ENCODE measurements at regions not wholly inside any gene's neighbourhood (a gene's known extent, or its start where the extent isn't known, plus 50 kb on each side); places are given as distances from the start of the nearest gene placed in this dataset.
"Not testable (repeated sequence)": the region's sequence is repeated elsewhere in the genome, so short reads cannot be mapped to it uniquely, and the experiment has no call there.

DNA sequence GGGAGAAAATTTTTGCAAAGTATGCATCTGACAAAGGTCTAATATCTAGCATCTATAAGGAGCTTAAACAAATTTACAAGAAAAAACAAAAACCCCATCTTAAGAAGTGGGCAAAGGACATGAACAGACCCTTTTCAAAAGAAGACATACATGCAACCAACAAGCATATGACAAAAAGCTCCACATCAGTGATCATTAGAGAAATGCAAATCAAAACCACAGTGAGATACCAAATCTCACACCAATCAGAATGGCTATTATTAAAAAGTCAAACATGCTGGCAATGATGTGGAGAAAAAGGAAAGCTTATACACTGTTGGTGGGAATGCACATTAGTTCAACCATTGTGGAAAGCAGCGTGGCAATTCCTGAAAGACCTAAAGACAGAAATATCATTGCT lies 1645.2 kb upstream of the B3GALT2 start:
- not testable (repeated sequence) for H2BK12ac ChIP-seq (ENCODE audit: low read length); H3K4me3 ChIP-seq (ENCODE audit: low read depth, low read length); H2AK5ac ChIP-seq (ENCODE audit: low read length); H2BK5ac ChIP-seq (ENCODE audit: low read depth, low read length, poor library complexity); H4K91ac ChIP-seq (ENCODE audit: low read depth, low read length); H2AFZ ChIP-seq (ENCODE audit: insufficient read depth, low read length, poor library complexity); H3K4me1 ChIP-seq (ENCODE audit: control insufficient read depth in 1 of 2, insufficient read depth in 2 of 2, low read length in 2 of 2); DNase-seq; H3K9me3 ChIP-seq (ENCODE audit: insufficient read depth, low read depth, low read length); H3K27me3 ChIP-seq (ENCODE audit: insufficient read depth, low read length); H3K36me3 ChIP-seq (ENCODE audit: control insufficient read depth in 1 of 2, insufficient read depth in 2 of 2, low read length in 2 of 2); H3K14ac ChIP-seq (ENCODE audit: low read length); H3K23ac ChIP-seq (ENCODE audit: low read length); H3K79me1 ChIP-seq (ENCODE audit: low read length); H3K79me2 ChIP-seq (ENCODE audit: control insufficient read depth, insufficient read depth, low read length, poor library complexity); H3K27ac ChIP-seq (ENCODE audit: low read depth, low read length); H2BK120ac ChIP-seq (ENCODE audit: insufficient read depth, low read length, poor library complexity); H4K12ac ChIP-seq (ENCODE audit: low read depth, low read length); H3K9ac ChIP-seq (ENCODE audit: low read length); H3K4me2 ChIP-seq (ENCODE audit: low read length); H3K4ac ChIP-seq (ENCODE audit: low read depth, low read length); H4K8ac ChIP-seq (ENCODE audit: low read depth, low read length); H3K18ac ChIP-seq (ENCODE audit: low read length)
- no CpG with 5 or more reads among the region's 1 CpG for WGBS (ENCODE audit: extremely low coverage, insufficient coverage, insufficient read length)

GRCh38 chr1:194830387-194830786 lies 1644.0 kb upstream of the B3GALT2 start:
- Histone ChIP-seq H2AFZ (ENCODE audit: insufficient read depth, low read length, poor library complexity) (no peak overlapping the region), H2BK12ac (ENCODE audit: low read length) (no peak overlapping the region), H4K91ac (ENCODE audit: low read depth, low read length) (no peak overlapping the region), H3K23ac (ENCODE audit: low read length) (no peak overlapping the region), H2BK120ac (ENCODE audit: insufficient read depth, low read length, poor library complexity) (no peak overlapping the region), H3K27ac (ENCODE audit: low read depth, low read length) (no peak overlapping the region), H4K8ac (ENCODE audit: low read depth, low read length) (no peak overlapping the region), H3K4me2 (ENCODE audit: low read length) (no peak overlapping the region), H3K4me3 (ENCODE audit: low read depth, low read length) (no peak overlapping the region), H3K9me3 (ENCODE audit: insufficient read depth, low read depth, low read length) (no peaks in the 10 kb centered on the region), H3K9ac (ENCODE audit: low read length) (no peak overlapping the region), H3K27me3 (ENCODE audit: insufficient read depth, low read length) (no peaks in the 10 kb centered on the region), H3K18ac (ENCODE audit: low read length) (no peak overlapping the region), H3K4me1 (ENCODE audit: control insufficient read depth in 1 of 2, insufficient read depth in 2 of 2, low read length in 2 of 2) (no peaks in the 10 kb centered on the region), H3K4ac (ENCODE audit: low read depth, low read length) (no peak overlapping the region), H3K79me1 (ENCODE audit: low read length) (no peaks in the 10 kb centered on the region), H3K79me2 (ENCODE audit: control insufficient read depth, insufficient read depth, low read length, poor library complexity) (no peaks in the 10 kb centered on the region), H3K14ac (ENCODE audit: low read length) (no peak overlapping the region), H3K36me3 (ENCODE audit: control insufficient read depth in 1 of 2, insufficient read depth in 2 of 2, low read length in 2 of 2) (no peaks in the 10 kb centered on the region), H4K12ac (ENCODE audit: low read depth, low read length) (no peak overlapping the region), H2BK5ac (ENCODE audit: low read depth, low read length, poor library complexity) (no peak overlapping the region), H2AK5ac (ENCODE audit: low read length) (no peak overlapping the region)
- DNase-seq, result no peak

- H2BK120ac ChIP-seq (ENCODE audit: insufficient read depth, low read length, poor library complexity), result no peak overlapping the region
- no peak overlapping the region for H3K9ac ChIP-seq (ENCODE audit: low read length)
- H3K23ac ChIP-seq (ENCODE audit: low read length), result no peak overlapping the region
- H2AFZ ChIP-seq (ENCODE audit: insufficient read depth, low read length, poor library complexity), result no peak overlapping the region
- no peak overlapping the region for H3K27ac ChIP-seq (ENCODE audit: low read depth, low read length)
- H3K79me1 ChIP-seq (ENCODE audit: low read length), result no peaks in the 10 kb centered on the region
- DNase-seq, result no peak
- no peak overlapping the region for H4K8ac ChIP-seq (ENCODE audit: low read depth, low read length)
- H3K4ac ChIP-seq (ENCODE audit: low read depth, low read length), result no peak overlapping the region
- no peaks in the 10 kb centered on the region for H3K4me1 ChIP-seq (ENCODE audit: control insufficient read depth in 1 of 2, insufficient read depth in 2 of 2, low read length in 2 of 2)
- no peak overlapping the region for H3K14ac ChIP-seq (ENCODE audit: low read length)
- H3K4me3 ChIP-seq (ENCODE audit: low read depth, low read length), result no peak overlapping the region
- no peak overlapping the region for H2BK12ac ChIP-seq (ENCODE audit: low read length)
- no peak overlapping the region for H3K4me2 ChIP-seq (ENCODE audit: low read length)
- no peak overlapping the region for H2BK5ac ChIP-seq (ENCODE audit: low read depth, low read length, poor library complexity)
- H3K27me3 ChIP-seq (ENCODE audit: insufficient read depth, low read length), result no peaks in the 10 kb centered on the region
- no peak overlapping the region for H4K12ac ChIP-seq (ENCODE audit: low read depth, low read length)
- no peaks in the 10 kb centered on the region for H3K36me3 ChIP-seq (ENCODE audit: control insufficient read depth in 1 of 2, insufficient read depth in 2 of 2, low read length in 2 of 2)
- no peaks in the 10 kb centered on the region for H3K9me3 ChIP-seq (ENCODE audit: insufficient read depth, low read depth, low read length)
- no peak overlapping the region for H2AK5ac ChIP-seq (ENCODE audit: low read length)
- H4K91ac ChIP-seq (ENCODE audit: low read depth, low read length), result no peak overlapping the region
- no peaks in the 10 kb centered on the region for H3K79me2 ChIP-seq (ENCODE audit: control insufficient read depth, insufficient read depth, low read length, poor library complexity)
- no peak overlapping the region for H3K18ac ChIP-seq (ENCODE audit: low read length)
Measured at GRCh38 chr1:194829492-194829891, 1643.1 kb upstream of the B3GALT2 start.

DNA sequence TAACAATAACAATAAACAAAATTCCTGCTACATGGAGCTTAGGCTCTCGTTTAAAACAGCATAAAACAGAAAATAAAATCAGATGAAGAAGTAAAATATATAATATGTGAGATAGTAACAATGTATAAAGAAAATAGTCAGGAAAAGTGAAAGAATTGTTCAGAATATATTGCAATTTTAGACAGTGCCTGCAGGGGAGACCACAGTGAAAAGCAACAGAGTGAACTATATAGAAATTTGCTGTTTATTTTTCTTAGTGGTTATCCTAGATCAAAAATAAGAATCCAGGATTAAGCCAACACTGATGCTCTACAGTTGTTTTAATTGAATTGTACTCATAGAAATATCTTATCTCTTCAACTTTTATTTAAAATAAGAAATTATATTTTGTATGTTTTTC lies 1639.0 kb upstream of the B3GALT2 start:
- H3K4me3 ChIP-seq (ENCODE audit: low read depth, low read length), result no peak overlapping the region
- WGBS (ENCODE audit: extremely low coverage, insufficient coverage, insufficient read length), result no CpG with 5 or more reads among the region's 1 CpG

GRCh38 chr1:194821091-194821490 lies 1634.7 kb upstream of the B3GALT2 start:
- H3K23ac ChIP-seq (ENCODE audit: low read length), result no peak overlapping the region
- no peaks in the 10 kb centered on the region for H3K4me1 ChIP-seq (ENCODE audit: control insufficient read depth in 1 of 2, insufficient read depth in 2 of 2, low read length in 2 of 2)
- no peaks in the 10 kb centered on the region for H3K36me3 ChIP-seq (ENCODE audit: control insufficient read depth in 1 of 2, insufficient read depth in 2 of 2, low read length in 2 of 2)
- DNase-seq, result no peak
- no peaks in the 10 kb centered on the region for H3K79me2 ChIP-seq (ENCODE audit: control insufficient read depth, insufficient read depth, low read length, poor library complexity)
- H2BK120ac ChIP-seq (ENCODE audit: insufficient read depth, low read length, poor library complexity), result no peak overlapping the region
- H4K91ac ChIP-seq (ENCODE audit: low read depth, low read length), result no peak overlapping the region
- H2AK5ac ChIP-seq (ENCODE audit: low read length), result no peak overlapping the region
- H2BK12ac ChIP-seq (ENCODE audit: low read length), result no peak overlapping the region
- H3K14ac ChIP-seq (ENCODE audit: low read length), result no peak overlapping the region
- no peaks in the 10 kb centered on the region for H3K27me3 ChIP-seq (ENCODE audit: insufficient read depth, low read length)
- no peak overlapping the region for H3K18ac ChIP-seq (ENCODE audit: low read length)
- no peak overlapping the region for H3K27ac ChIP-seq (ENCODE audit: low read depth, low read length)
- H2AFZ ChIP-seq (ENCODE audit: insufficient read depth, low read length, poor library complexity), result no peak overlapping the region
- H3K9me3 ChIP-seq (ENCODE audit: insufficient read depth, low read depth, low read length), result no peaks in the 10 kb centered on the region
- H4K12ac ChIP-seq (ENCODE audit: low read depth, low read length), result no peak overlapping the region
- H3K9ac ChIP-seq (ENCODE audit: low read length), result no peak overlapping the region
- WGBS (ENCODE audit: extremely low coverage, insufficient coverage, insufficient read length), result no CpG with 5 or more reads among the region's 1 CpG
- H3K4me2 ChIP-seq (ENCODE audit: low read length), result no peak overlapping the region
- H4K8ac ChIP-seq (ENCODE audit: low read depth, low read length), result no peak overlapping the region
- no peaks in the 10 kb centered on the region for H3K79me1 ChIP-seq (ENCODE audit: low read length)
- H3K4me3 ChIP-seq (ENCODE audit: low read depth, low read length), result no peak overlapping the region
- H2BK5ac ChIP-seq (ENCODE audit: low read depth, low read length, poor library complexity), result no peak overlapping the region
- no peak overlapping the region for H3K4ac ChIP-seq (ENCODE audit: low read depth, low read length)

More for the DNA sequence above, 1639.0 kb upstream of the B3GALT2 start:
- Histone ChIP-seq H3K79me2 (ENCODE audit: control insufficient read depth, insufficient read depth, low read length, poor library complexity) (no peaks in the 10 kb centered on the region), H3K14ac (ENCODE audit: low read length) (no peak overlapping the region), H3K4ac (ENCODE audit: low read depth, low read length) (no peak overlapping the region), H3K36me3 (ENCODE audit: control insufficient read depth in 1 of 2, insufficient read depth in 2 of 2, low read length in 2 of 2) (no peaks in the 10 kb centered on the region), H3K9ac (ENCODE audit: low read length) (no peak overlapping the region), H2BK120ac (ENCODE audit: insufficient read depth, low read length, poor library complexity) (no peak overlapping the region), H2AFZ (ENCODE audit: insufficient read depth, low read length, poor library complexity) (no peak overlapping the region), H3K23ac (ENCODE audit: low read length) (no peak overlapping the region), H3K9me3 (ENCODE audit: insufficient read depth, low read depth, low read length) (no peaks in the 10 kb centered on the region), H4K8ac (ENCODE audit: low read depth, low read length) (no peak overlapping the region), H4K12ac (ENCODE audit: low read depth, low read length) (no peak overlapping the region), H2BK12ac (ENCODE audit: low read length) (no peak overlapping the region), H2AK5ac (ENCODE audit: low read length) (no peak overlapping the region), H3K79me1 (ENCODE audit: low read length) (no peaks in the 10 kb centered on the region), H3K27me3 (ENCODE audit: insufficient read depth, low read length) (no peaks in the 10 kb centered on the region), H3K4me1 (ENCODE audit: control insufficient read depth in 1 of 2, insufficient read depth in 2 of 2, low read length in 2 of 2) (no peaks in the 10 kb centered on the region), H3K18ac (ENCODE audit: low read length) (no peak overlapping the region), H4K91ac (ENCODE audit: low read depth, low read length) (no peak overlapping the region), H3K4me2 (ENCODE audit: low read length) (no peak overlapping the region), H2BK5ac (ENCODE audit: low read depth, low read length, poor library complexity) (no peak overlapping the region), H3K27ac (ENCODE audit: low read depth, low read length) (no peak overlapping the region)
- DNase-seq, result no peak
